DND-41 (cell line): ENCODE measurements at regions not wholly inside any gene's neighbourhood (a gene's known extent, or its start where the extent isn't known, plus 50 kb on each side); places are given as distances from the start of the nearest gene placed in this dataset.
"Not testable (repeated sequence)": the region's sequence is repeated elsewhere in the genome, so short reads cannot be mapped to it uniquely, and the experiment has no call there.

ENCODE experiments used
- ATAC-seq: fragments of 200-7000 bp; cut with Tn5 transposase; 3 replicates; pipeline ENCODE4 v1.9.1; 2021; ENCODE audit warnings: low read depth; ENCODE audit not compliant: insufficient read depth
- DNase-seq: peaks from one replicate; pipeline ENCODE4 v3.0.0-alpha.2; 2020
- H2AFZ ChIP-seq: 2 replicates; pipeline ENCODE4 v1.6.0; 2012; ENCODE audit warnings: low read depth, low read length
- H3K27ac ChIP-seq: 2 replicates; pipeline ENCODE4 v1.5.1; 2012; ENCODE audit warnings: low read length, inconsistent platforms
- H3K27me3 ChIP-seq: fragments of 200-600 bp; sonication (generic); 2 replicates; pipeline ENCODE4 v1.6.0; 2012; ENCODE audit warnings: low read length, mild to moderate bottlenecking, inconsistent platforms; ENCODE audit not compliant: insufficient read depth, poor library complexity
- H3K36me3 ChIP-seq: 2 replicates; pipeline ENCODE4 v1.5.1; 2012; ENCODE audit warnings: low read length, inconsistent platforms; ENCODE audit not compliant: insufficient read depth
- H3K4me1 ChIP-seq: 2 replicates; pipeline ENCODE4 v1.5.1; 2012; ENCODE audit warnings: mild to moderate bottlenecking, low read length; ENCODE audit not compliant: insufficient read depth
- H3K4me2 ChIP-seq: 2 replicates; pipeline ENCODE4 v1.6.0; 2012; ENCODE audit warnings: mild to moderate bottlenecking, moderate library complexity, low read length, inconsistent platforms; ENCODE audit not compliant: insufficient read depth
- H3K4me3 ChIP-seq, 2 experiments: fragments of 200-600 bp in 1 of 2; shearing (Covaris generic) in 1 of 2; 2 replicates each; pipeline ENCODE4 v1.5.1; 2012 to 2016; ENCODE audit warnings: inconsistent platforms in 2 of 2, low read length in 2 of 2, mild to moderate bottlenecking in 2 of 2, low read depth in 1 of 2, moderate library complexity in 1 of 2
- H3K79me2 ChIP-seq: 2 replicates; pipeline ENCODE4 v1.6.0; 2012; ENCODE audit warnings: low read length, inconsistent platforms; ENCODE audit not compliant: insufficient read depth
- H3K9ac ChIP-seq: 2 replicates; pipeline ENCODE4 v1.6.0; 2012; ENCODE audit warnings: low read depth, mild to moderate bottlenecking, inconsistent platforms, low read length, moderate library complexity
- H3K9me3 ChIP-seq: 2 replicates; pipeline ENCODE4 v1.5.1; 2012; ENCODE audit warnings: low read length, moderate library complexity, mild to moderate bottlenecking, inconsistent platforms; ENCODE audit not compliant: insufficient read depth, severe bottlenecking
- H4K20me1 ChIP-seq: 2 replicates; pipeline ENCODE4 v1.6.0; 2012; ENCODE audit warnings: low read length; ENCODE audit not compliant: insufficient read depth
- CTCF ChIP-seq: IDR thresholded peaks from 2 replicates; pipeline ENCODE4 v1.5.1; 2012; ENCODE audit warnings: borderline replicate concordance, low read length, moderate library complexity, mild to moderate bottlenecking; ENCODE audit not compliant: poor library complexity, severe bottlenecking; ENCODE audit errors: extremely low read depth
- EZH2 ChIP-seq: IDR thresholded peaks from 3 replicates; pipeline ENCODE4 v1.6.1; 2012; ENCODE audit warnings: borderline replicate concordance, low read depth, mild to moderate bottlenecking, moderate library complexity, low read length, inconsistent platforms; ENCODE audit not compliant: severe bottlenecking

- no peak for TF ChIP-seq EZH2
- no peak for TF ChIP-seq CTCF
- H3K9me3 ChIP-seq = peaks cover 10% of the 10 kb centered on the region
Observed at GRCh38 chr5:14995229-14995628, 123.7 kb upstream of the ANKH start.

DNA sequence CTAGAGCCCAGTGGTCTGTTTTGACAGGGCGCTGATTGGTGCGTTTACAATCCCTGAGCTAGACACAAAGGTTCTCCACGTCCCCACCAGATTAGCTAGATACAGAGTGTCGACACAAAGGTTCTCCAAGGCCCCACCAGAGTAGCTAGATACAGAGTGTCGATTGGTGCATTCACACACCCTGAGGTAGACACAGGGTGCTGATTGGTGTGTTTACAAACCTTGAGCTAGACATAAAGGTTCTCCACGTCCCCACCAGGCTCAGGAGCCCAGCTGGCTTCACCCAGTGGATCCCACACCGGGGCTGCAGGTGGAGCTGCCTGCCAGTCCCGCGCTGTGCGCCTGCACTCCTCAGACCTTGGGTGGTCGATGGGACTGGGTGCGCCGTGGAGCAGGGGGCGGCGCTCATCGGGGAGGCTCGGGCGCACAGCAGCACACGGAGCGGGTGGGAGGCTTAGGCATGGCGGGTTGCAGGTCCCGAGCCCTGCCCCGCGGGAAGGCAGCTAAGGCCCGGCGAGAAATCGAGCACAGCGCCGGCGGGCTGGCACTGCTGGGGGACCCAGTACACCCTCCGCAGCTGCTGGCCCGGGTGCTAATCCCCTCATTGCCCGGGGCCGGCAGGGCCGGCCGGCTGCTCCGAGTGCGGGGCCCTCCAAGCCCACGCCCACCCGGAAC, 122.0 kb upstream of the ANKH start:
- Histone ChIP-seq H3K4me2 (peak overlapping the region; percentile 59), H3K4me1 (peaks cover 16% of the 10 kb centered on the region), H3K9ac (peak overlapping the region; percentile 50), H3K4me3 (peak overlapping the region; percentile 5 to 56; a peak in 3 of 4 replicates), H2AFZ (peak overlapping the region; percentile 77; the same call in 1 of the 2 replicates)
- DNase-seq = peak; percentile 15
- H3K36me3 ChIP-seq, H3K27me3 ChIP-seq, H3K79me2 ChIP-seq, H3K27ac ChIP-seq, H3K9me3 ChIP-seq, H4K20me1 ChIP-seq, ATAC-seq: not testable (repeated sequence)

More at GRCh38 chr5:14995229-14995628, 123.7 kb upstream of the ANKH start:
- Histone ChIP-seq H3K27ac (no peak overlapping the region), H3K9ac (no peak overlapping the region), H3K4me1 (peaks cover 16% of the 10 kb centered on the region), H3K36me3 (no peaks in the 10 kb centered on the region), H3K79me2 (no peaks in the 10 kb centered on the region), H4K20me1 (no peaks in the 10 kb centered on the region), H3K4me3 (no peak overlapping the region), H3K4me2 (no peak overlapping the region), H2AFZ (no peak overlapping the region), H3K27me3 (no peaks in the 10 kb centered on the region)
- ATAC-seq (no peak), DNase-seq (no peak)

DNA sequence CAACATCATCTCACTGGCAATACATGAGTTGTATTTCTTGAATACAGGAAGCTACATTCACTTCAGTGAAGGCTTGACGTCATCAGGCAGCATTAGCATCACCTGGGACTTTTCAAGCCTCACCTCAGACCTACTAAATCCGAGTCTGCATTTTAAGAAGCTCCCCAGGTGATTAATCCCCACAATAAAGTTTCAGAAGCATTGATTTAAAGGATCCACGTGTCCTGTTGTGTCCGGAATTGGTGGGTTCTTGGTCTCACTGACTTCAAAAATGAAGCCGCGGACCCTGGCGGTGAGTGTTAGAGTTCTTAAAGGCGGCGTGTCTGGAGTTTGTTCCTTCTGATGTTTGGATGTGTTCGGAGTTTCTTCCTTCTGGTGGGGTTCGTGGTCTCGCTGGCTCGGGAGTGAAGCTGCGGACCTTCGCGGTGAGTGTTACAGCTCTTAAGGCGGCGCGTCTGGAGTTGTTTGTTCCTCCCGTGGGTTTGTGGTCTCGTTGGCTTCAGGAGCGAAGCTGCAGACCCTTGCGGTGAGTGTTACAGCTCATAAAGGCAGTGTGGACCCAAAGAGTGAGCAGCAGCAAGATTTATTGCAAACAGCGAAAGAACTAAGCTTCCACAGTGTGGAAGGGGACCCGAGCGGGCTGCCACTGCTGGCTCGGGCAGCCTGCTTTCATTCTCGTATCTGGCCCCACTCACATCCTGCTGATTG, 121.3 kb upstream of the ANKH start:
- peak overlapping the region; percentile 77 for H2AFZ ChIP-seq
- H3K4me1 ChIP-seq = peaks cover 16% of the 10 kb centered on the region
- ATAC-seq (peak; percentile 60; the same call in 2 of the 3 replicates), DNase-seq (peak; percentile 24)
- H3K4me2 ChIP-seq = peak overlapping the region; percentile 59
- TF ChIP-seq CTCF = peak; percentile 10
- not testable (repeated sequence) for H3K27ac ChIP-seq, H4K20me1 ChIP-seq, H3K27me3 ChIP-seq, H3K9me3 ChIP-seq, H3K36me3 ChIP-seq, H3K79me2 ChIP-seq
- peak overlapping the region; percentile 5 to 56; a peak in 3 of 4 replicates for H3K4me3 ChIP-seq
- H3K9ac ChIP-seq = peak overlapping the region; percentile 50

GRCh38 chr5:14988223-14988622, 116.6 kb upstream of the ANKH start:
- TF ChIP-seq EZH2 (no peak), CTCF (no peak)
- Histone ChIP-seq H3K4me1 (peaks cover 32% of the 10 kb centered on the region), H3K4me3 (no peak overlapping the region), H3K27ac (no peak overlapping the region), H3K36me3 (no peaks in the 10 kb centered on the region), H4K20me1 (no peaks in the 10 kb centered on the region), H3K27me3 (no peaks in the 10 kb centered on the region), H3K9ac (no peak overlapping the region), H3K9me3 (no peaks in the 10 kb centered on the region), H2AFZ (no peak overlapping the region), H3K4me2 (no peak overlapping the region), H3K79me2 (no peaks in the 10 kb centered on the region)
- DNase-seq = no peak
- no peak for ATAC-seq
